Left lung (tissue), 4 donors: ENCODE measurements at regions not wholly inside any gene's neighbourhood (a gene's known extent, or its start where the extent isn't known, plus 50 kb on each side); places are given as distances from the start of the nearest gene placed in this dataset.
A peak's percentile ranks its signal among the peaks of the same experiment; 100 is the strongest.

Experiments
- ATAC-seq: fragments of 200-7000 bp; cut with Tn5 transposase; one replicate; pipeline ENCODE4 v1.9.1; 2020; ENCODE audit warnings: moderate library complexity
- DNase-seq, 4 donors: peaks; one replicate each; pipeline ENCODE4 v3.0.0-alpha.2; 2013 to 2020
- H3K27ac ChIP-seq, 2 donors: fragments of 200-600 bp; sonication (generic) in 1 of 2; one replicate each; pipeline versions ENCODE4 v1.5.0 to v1.8.0; 2020 to 2021
- H3K27me3 ChIP-seq, 2 donors: fragments of 200-600 bp; sonication (generic) in 1 of 2; one replicate each; pipeline versions ENCODE4 v1.5.0 to v1.8.0; 2020 to 2021
- H3K36me3 ChIP-seq, 2 donors: fragments of 200-600 bp; sonication (generic) in 1 of 2; one replicate each; pipeline versions ENCODE4 v1.5.0 to v1.8.0; 2020 to 2021
- H3K4me1 ChIP-seq, 2 donors: fragments of 200-600 bp; one replicate each; pipeline ENCODE4 v1.8.0; 2021
- H3K4me3 ChIP-seq, 2 donors: fragments of 200-600 bp; sonication (generic) in 1 of 2; one replicate each; pipeline versions ENCODE4 v1.5.0 to v1.8.0; 2020 to 2021; ENCODE audit warnings: mild to moderate bottlenecking in 1 of 2
- H3K9me3 ChIP-seq, 2 donors: fragments of 200-600 bp; sonication (generic) in 1 of 2; one replicate each; pipeline versions ENCODE4 v1.5.0 to v1.8.0; 2020 to 2021
- intact Hi-C, 2 donors: fragments of 100-400 bp; cut with DNase I; formaldehyde crosslinking; loops; one replicate each; pipeline versions ENCODE4 v1.11.2 to v1.14.2; 2022
- TF ChIP-seq, protein P1 (sequence below), 2 donors: fragments of 200-600 bp; sonication (generic) in 1 of 2; IDR thresholded peaks; one replicate each; pipeline versions ENCODE4 v1.5.0 to v1.8.0; 2021; ENCODE audit warnings: antibody characterized with exemption in 2 of 2
- donor health status: DM: no; HTN: yes; CAD: no.
- donor health status: DM: no; HTN: no; CAD: no.

DNA sequence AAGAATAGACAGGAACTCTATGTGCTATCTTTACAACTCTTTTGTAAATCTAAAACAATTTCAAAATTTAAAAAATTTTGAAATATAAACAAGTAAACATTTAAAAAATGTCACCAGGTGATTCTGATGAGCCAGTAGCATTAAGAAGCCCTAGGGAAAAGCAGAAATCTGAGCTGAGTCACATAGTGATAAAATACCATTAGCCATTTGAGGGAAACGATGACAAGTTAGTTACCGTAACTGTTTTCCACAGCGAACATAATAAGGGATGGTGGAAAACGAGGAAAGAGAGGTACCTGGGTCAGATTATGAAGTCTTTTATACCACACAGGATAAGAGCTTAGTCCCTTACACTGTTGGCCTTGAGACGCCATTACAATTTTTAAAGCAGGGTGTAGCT lies 55.5 kb downstream of the PRR15 start:
- ATAC-seq (no peak), DNase-seq (no peak)
- no peaks in the 10 kb centered on the region for H3K36me3 ChIP-seq
- no peak overlapping the region for H3K4me3 ChIP-seq
- H3K27me3 ChIP-seq: no peaks in the 10 kb centered on the region
- H3K4me1 ChIP-seq: no peaks in the 10 kb centered on the region
- TF ChIP-seq, protein P1, sequence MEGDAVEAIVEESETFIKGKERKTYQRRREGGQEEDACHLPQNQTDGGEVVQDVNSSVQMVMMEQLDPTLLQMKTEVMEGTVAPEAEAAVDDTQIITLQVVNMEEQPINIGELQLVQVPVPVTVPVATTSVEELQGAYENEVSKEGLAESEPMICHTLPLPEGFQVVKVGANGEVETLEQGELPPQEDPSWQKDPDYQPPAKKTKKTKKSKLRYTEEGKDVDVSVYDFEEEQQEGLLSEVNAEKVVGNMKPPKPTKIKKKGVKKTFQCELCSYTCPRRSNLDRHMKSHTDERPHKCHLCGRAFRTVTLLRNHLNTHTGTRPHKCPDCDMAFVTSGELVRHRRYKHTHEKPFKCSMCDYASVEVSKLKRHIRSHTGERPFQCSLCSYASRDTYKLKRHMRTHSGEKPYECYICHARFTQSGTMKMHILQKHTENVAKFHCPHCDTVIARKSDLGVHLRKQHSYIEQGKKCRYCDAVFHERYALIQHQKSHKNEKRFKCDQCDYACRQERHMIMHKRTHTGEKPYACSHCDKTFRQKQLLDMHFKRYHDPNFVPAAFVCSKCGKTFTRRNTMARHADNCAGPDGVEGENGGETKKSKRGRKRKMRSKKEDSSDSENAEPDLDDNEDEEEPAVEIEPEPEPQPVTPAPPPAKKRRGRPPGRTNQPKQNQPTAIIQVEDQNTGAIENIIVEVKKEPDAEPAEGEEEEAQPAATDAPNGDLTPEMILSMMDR (IDR thresholded peaks at IDR 0.05): no peak
- intact Hi-C loops: no loop called here
- no peak overlapping the region for H3K27ac ChIP-seq
- H3K9me3 ChIP-seq: no peaks in the 10 kb centered on the region

DNA sequence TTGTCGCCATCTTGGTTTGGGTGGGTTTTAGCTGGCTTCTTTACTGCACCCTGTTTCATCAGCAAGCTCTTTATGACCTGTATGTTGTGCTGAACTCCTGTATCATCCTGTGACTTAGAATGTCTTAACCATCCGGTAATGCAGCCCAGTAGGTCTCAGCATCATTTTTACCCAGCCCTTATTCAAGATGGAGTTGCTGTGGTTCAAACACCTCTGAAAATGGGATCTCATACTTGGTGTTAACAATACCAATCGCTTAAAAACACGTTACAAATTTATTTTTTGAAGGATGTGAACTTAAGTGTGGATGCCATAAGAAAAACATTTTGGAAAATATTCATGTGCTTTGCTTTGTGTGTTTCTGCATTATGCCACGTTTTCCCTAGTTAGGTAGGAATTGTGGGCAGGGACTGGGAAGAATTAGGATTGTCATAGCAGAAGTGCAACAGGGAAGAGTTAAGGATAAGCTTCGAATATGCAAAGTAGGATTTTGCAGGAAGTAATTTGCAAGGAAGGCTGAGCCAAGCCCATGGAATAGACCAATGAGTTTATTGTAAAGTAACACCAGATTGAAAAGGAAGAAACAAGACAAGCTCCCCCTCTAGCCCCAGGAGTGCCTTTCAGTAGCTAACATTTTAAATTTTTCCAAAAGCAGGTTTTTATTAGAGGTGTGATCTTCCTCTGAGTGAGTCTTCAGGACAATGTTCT lies 56.4 kb downstream of the PRR15 start:
- Histone ChIP-seq H3K4me1 (no peaks in the 10 kb centered on the region), H3K27ac (no peak overlapping the region), H3K9me3 (no peaks in the 10 kb centered on the region), H3K27me3 (no peaks in the 10 kb centered on the region), H3K36me3 (no peaks in the 10 kb centered on the region), H3K4me3 (no peak overlapping the region)
- intact Hi-C loops: no loop called here
- ATAC-seq: no peak
- TF ChIP-seq, protein P1 (IDR thresholded peaks at IDR 0.05): no peak
- no peak for DNase-seq

DNA sequence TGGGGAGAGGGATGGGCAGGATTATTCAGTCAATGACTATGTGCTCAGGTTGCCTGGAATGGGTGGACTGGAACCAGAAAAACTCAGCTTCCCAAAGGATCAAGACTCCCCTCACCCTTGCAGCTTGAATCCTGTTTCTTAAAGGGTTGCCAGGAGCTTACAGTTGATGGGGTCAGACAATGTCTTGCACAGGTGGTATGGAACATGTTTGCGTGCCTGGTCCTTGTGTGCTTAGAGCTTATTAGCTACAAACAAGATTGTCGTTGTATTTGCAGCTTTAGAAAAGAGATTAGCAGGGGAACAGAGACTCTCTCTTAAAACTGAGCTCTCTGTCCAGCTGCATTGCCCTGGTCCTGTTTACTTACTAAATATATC lies 56.9 kb downstream of the PRR15 start:
- Histone ChIP-seq H3K4me1 (no peaks in the 10 kb centered on the region), H3K27me3 (no peaks in the 10 kb centered on the region), H3K36me3 (no peaks in the 10 kb centered on the region), H3K4me3 (no peak overlapping the region), H3K9me3 (no peaks in the 10 kb centered on the region), H3K27ac (no peak overlapping the region)
- ATAC-seq (no peak), DNase-seq (no peak)
- TF ChIP-seq, protein P1 (IDR thresholded peaks at IDR 0.05): no peak
- intact Hi-C loops: no loop called here

DNA sequence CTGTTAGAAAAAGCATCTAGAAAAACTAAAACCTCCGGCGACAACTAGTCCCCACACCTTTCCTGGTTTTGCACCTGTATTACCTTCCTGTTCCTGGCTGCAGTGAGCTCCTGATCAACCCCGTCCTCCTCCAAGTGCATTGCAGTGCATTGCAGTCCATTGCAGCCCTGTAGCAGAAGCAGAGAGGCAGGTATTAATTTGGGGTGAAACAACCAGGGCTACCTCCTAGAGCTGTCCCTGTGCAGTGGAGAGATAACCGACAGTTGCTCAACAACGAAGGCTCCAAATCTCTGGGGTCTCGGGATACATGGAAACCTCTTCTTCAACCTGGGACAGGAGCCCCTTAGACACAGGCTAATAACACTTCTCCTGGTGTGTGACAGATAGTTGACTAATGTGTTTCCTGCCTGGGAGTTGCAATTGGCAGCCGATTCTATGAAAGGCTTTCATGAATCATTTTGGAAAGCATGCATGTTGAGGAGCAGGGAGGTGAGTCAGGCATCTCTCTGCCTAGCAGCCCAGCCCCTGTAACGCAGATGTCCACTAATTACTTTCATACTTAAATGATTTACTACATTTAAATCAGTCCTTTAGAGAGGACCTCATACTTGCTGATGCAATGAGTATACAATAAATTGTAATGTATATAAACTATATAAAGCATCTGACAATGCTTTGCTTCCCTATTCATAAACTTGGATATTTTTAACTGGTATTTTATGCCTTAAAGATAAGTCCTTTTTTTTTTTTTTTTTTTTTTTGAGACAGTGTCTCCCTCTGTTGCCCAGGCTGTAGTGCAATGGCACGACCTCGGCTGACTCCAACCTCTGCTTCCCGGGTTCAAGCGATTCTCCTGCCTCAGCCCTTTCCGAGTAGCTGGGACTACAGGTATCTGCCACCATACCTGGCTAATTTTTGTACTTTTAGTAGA lies 59.0 kb downstream of the PRR15 start:
- intact Hi-C loops: no loop called here
- Histone ChIP-seq H3K36me3 (no peaks in the 10 kb centered on the region), H3K4me3 (no peak overlapping the region), H3K27me3 (no peaks in the 10 kb centered on the region), H3K9me3 (no peaks in the 10 kb centered on the region), H3K4me1 (no peaks in the 10 kb centered on the region), H3K27ac (no peak overlapping the region)
- TF ChIP-seq, protein P1 (IDR thresholded peaks at IDR 0.05): no peak
- ATAC-seq (peak; percentile 58), DNase-seq (no peak)

DNA sequence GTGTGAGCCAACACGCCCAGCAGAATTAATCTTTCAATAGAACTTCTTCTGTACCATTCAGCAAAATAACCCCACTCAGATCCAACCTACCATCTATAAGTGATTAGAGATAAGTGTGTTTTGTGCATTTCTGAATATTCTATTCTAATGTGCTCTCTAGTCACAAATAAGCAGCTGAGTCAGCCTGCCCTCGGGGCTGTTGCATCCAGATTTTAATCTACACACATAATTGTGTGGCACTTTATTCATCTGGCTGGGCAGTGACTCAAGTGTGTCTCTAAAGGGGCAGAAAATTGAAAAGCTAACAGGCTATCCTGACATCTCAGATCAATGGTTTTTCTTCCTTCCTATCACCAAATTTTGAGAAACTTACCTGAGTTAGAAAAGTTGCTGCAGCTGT lies 60.3 kb downstream of the PRR15 start:
- intact Hi-C loops: no loop called here

More for the DNA sequence above, 60.3 kb downstream of the PRR15 start:
- Histone ChIP-seq H3K36me3 (no peaks in the 10 kb centered on the region), H3K27me3 (no peaks in the 10 kb centered on the region), H3K27ac (no peak overlapping the region), H3K4me3 (no peak overlapping the region), H3K4me1 (no peaks in the 10 kb centered on the region), H3K9me3 (no peaks in the 10 kb centered on the region)
- TF ChIP-seq, protein P1 (IDR thresholded peaks at IDR 0.05): no peak
- DNase-seq (no peak), ATAC-seq (no peak)
